ENCODE measurements at regions not wholly inside any gene's neighbourhood (a gene's known extent, or its start where the extent isn't known, plus 50 kb on each side); places are given as distances from the start of the nearest gene placed in this dataset.
A peak's percentile ranks its signal among the peaks of the same experiment; 100 is the strongest.

DNA sequence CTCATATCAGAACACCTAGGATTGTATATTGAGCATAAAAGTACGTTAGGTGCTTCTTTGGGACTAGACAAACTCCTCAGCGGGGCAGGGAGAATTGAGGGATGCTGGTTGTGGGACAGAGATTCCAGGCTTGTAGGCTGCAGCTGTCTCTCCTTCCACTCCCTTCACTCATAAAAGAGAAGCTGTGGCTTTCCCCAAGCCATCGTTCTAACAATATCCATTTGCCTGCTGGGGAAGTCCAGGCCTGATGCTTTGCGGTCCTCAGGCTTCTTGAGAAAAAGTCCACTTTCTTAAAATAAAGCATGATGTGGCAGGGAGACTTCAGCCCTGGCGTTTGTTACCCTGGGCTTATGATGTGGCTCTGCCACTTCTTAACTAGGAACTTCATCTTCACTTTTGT lies 129.3 kb upstream of the OSMR start:
- DNase-seq (ENCODE audit: low read depth): no peak
- H3K4me3 ChIP-seq (ENCODE audit: low read depth, low read length): no peak overlapping the region
- TF ChIP-seq MYC (IDR thresholded peaks at IDR 0.05; ENCODE audit: low read depth, low read length): no peak
- TF ChIP-seq, protein P1, sequence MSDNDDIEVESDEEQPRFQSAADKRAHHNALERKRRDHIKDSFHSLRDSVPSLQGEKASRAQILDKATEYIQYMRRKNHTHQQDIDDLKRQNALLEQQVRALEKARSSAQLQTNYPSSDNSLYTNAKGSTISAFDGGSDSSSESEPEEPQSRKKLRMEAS (IDR thresholded peaks at IDR 0.05; ENCODE audit: low read depth, low read length): no peak
- TF ChIP-seq, protein P2, sequence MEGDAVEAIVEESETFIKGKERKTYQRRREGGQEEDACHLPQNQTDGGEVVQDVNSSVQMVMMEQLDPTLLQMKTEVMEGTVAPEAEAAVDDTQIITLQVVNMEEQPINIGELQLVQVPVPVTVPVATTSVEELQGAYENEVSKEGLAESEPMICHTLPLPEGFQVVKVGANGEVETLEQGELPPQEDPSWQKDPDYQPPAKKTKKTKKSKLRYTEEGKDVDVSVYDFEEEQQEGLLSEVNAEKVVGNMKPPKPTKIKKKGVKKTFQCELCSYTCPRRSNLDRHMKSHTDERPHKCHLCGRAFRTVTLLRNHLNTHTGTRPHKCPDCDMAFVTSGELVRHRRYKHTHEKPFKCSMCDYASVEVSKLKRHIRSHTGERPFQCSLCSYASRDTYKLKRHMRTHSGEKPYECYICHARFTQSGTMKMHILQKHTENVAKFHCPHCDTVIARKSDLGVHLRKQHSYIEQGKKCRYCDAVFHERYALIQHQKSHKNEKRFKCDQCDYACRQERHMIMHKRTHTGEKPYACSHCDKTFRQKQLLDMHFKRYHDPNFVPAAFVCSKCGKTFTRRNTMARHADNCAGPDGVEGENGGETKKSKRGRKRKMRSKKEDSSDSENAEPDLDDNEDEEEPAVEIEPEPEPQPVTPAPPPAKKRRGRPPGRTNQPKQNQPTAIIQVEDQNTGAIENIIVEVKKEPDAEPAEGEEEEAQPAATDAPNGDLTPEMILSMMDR (IDR thresholded peaks at IDR 0.05; ENCODE audit: low read depth, low read length): no peak
- no peak for TF ChIP-seq POLR2A (IDR thresholded peaks at IDR 0.05; ENCODE audit: extremely low read depth, insufficient read length)

DNA sequence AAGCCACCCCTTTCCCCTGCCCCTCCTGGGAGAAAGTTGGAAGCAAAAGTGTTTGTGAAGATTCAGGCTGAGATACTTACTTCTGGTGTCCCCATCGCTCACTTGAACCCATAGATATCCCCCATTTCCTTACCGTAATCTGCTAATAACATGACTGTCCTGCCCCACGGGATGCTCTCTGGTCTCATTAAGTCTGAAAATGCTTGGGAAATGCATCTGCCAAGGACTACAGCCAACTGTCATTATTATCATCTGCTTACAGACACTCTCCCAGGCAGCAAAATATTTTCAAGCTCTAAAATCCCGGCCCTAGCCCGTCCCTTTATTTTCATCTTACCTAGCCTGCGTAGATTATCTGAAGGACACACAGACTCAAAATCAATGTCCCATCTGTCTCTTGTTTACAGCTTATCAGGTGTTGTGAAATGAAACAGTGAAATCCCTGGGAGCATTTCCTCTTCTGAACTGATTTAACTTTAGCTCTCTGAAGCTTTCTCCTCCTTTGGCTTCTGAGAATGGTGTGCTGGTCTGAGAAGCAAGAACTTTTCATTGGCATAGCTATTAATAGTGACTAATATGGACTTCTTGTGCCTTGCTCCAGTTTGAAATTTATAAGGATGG lies 126.9 kb upstream of the OSMR start:
- no peak for TF ChIP-seq MYC (IDR thresholded peaks at IDR 0.05; ENCODE audit: low read depth, low read length)
- TF ChIP-seq, protein P1 (IDR thresholded peaks at IDR 0.05; ENCODE audit: low read depth, low read length): no peak
- TF ChIP-seq, protein P2 (IDR thresholded peaks at IDR 0.05; ENCODE audit: low read depth, low read length): no peak
- no peak for TF ChIP-seq POLR2A (IDR thresholded peaks at IDR 0.05; ENCODE audit: extremely low read depth, insufficient read length)
- H3K4me3 ChIP-seq (ENCODE audit: low read depth, low read length): no peak overlapping the region
- no peak for DNase-seq (ENCODE audit: low read depth)

DNA sequence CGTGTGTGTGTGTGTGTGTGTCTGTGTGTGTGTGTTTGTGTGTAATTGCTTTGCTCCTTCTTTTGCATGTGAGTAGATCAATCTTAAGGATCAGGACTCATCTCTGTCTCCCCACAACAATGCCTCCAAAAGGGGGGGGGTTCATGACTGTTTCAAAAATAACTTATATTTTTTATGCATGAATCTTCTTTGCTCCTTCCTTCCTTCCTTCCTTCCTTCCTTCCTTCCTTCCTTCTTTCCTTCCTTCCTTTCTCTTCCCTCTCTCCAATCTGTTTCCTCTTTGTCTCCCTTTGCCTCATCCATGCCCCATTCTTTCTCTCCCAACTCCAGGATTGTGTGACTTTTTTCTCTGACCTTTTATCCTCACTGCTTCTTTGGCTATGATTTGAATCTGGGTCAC lies 126.4 kb upstream of the OSMR start:
- H3K4me3 ChIP-seq (ENCODE audit: low read depth, low read length): no peak overlapping the region
- TF ChIP-seq POLR2A (IDR thresholded peaks at IDR 0.05; ENCODE audit: extremely low read depth, insufficient read length) (no peak), MYC (IDR thresholded peaks at IDR 0.05; ENCODE audit: low read depth, low read length) (no peak)
- TF ChIP-seq, protein P1 (IDR thresholded peaks at IDR 0.05; ENCODE audit: low read depth, low read length): no peak
- TF ChIP-seq, protein P2 (IDR thresholded peaks at IDR 0.05; ENCODE audit: low read depth, low read length): no peak
- DNase-seq (ENCODE audit: low read depth): no peak

DNA sequence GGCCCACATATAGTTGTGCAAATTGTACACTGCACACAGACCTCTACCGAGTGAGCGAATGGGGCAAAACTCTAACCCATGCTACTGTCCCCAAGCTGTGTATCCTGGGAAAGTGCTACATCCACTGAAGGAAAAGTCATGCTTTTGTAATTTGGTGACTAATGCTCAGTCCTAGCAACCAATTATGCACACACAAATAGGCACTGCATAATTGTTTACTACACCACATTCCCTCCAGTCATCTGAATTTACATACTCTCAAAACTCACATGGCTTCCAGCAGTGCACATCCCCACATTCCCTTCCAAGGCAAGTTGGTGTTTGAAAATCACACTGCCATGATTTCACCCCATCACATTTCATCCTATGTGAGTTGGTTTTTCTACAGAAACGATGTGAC lies 125.9 kb upstream of the OSMR start:
- DNase-seq (ENCODE audit: low read depth): no peak
- H3K4me3 ChIP-seq (ENCODE audit: low read depth, low read length): no peak overlapping the region
- TF ChIP-seq, protein P1 (IDR thresholded peaks at IDR 0.05; ENCODE audit: low read depth, low read length): no peak

DNA sequence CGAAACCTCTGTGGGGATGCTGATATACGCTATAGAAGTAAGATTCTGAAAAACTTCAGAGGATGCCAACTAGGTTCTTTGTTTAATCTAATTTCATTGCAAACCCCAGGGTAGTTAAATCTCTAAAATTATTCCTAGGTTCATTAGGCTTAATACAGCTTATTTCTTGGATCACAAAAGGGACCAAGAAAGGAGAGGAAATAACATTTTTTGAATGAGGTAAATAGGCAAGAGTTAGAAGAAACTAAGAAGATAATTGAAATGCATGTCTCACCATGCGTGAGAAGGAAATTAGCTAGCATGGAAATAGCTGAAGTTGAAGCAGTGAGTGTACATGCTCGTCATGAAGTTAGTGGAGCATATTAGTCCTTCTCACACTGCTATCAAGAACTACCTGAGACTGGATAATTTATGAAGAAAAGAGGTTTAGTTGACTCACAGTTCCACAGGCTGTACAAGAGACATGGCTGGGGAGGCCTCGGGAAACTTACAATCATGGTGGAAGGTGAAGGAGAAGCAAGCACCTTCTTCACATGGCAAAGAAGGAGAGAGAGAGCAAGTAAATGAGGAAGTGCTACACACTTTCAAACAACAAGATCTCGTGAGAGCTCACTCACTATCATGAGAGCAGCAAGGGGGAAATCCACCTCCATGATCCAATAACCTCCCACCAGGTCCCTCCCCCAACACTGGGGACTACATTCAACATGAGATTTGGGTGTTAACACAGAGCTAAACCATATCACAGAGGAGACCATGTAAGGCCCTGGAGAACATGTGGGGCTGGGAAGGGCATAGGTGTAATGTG lies 125.1 kb upstream of the OSMR start:
- H3K4me3 ChIP-seq (ENCODE audit: low read depth, low read length): no peak overlapping the region
- DNase-seq (ENCODE audit: low read depth): peak; percentile 10
- TF ChIP-seq MYC (IDR thresholded peaks at IDR 0.05; ENCODE audit: low read depth, low read length): no peak
- TF ChIP-seq, protein P1 (IDR thresholded peaks at IDR 0.05; ENCODE audit: low read depth, low read length): no peak
- TF ChIP-seq, protein P2 (IDR thresholded peaks at IDR 0.05; ENCODE audit: low read depth, low read length): no peak
- no peak for TF ChIP-seq POLR2A (IDR thresholded peaks at IDR 0.05; ENCODE audit: extremely low read depth, insufficient read length)

DNA sequence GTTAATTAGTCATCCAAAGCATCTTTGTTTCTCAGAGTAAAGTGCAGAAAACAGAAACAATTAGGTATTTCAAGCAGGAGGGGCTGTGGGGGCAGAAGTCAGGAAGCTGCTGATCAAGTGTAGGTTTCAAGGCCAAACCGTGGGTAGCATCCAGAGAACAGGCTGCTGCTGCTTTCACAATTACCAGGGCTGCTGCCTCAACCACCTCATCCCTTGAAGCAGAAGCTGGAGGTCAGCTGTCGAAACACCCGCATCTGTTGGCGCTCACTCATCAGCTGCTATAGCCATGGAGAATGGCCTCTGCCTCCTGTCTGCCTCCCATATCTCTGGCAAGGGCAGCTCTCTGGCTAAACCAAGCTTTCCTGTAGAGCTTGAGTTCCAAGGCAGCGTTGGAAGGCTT lies 122.9 kb upstream of the OSMR start:
- no peak for DNase-seq (ENCODE audit: low read depth)
- TF ChIP-seq POLR2A (IDR thresholded peaks at IDR 0.05; ENCODE audit: extremely low read depth, insufficient read length) (no peak), MYC (IDR thresholded peaks at IDR 0.05; ENCODE audit: low read depth, low read length) (no peak)
- TF ChIP-seq, protein P1 (IDR thresholded peaks at IDR 0.05; ENCODE audit: low read depth, low read length): no peak
- TF ChIP-seq, protein P2 (IDR thresholded peaks at IDR 0.05; ENCODE audit: low read depth, low read length): no peak
- no peak overlapping the region for H3K4me3 ChIP-seq (ENCODE audit: low read depth, low read length)

All from NB4 (cell line).